ENCODE measurements at regions not wholly inside any gene's neighbourhood (a gene's known extent, or its start where the extent isn't known, plus 50 kb on each side); places are given as distances from the start of the nearest gene placed in this dataset.

DNA sequence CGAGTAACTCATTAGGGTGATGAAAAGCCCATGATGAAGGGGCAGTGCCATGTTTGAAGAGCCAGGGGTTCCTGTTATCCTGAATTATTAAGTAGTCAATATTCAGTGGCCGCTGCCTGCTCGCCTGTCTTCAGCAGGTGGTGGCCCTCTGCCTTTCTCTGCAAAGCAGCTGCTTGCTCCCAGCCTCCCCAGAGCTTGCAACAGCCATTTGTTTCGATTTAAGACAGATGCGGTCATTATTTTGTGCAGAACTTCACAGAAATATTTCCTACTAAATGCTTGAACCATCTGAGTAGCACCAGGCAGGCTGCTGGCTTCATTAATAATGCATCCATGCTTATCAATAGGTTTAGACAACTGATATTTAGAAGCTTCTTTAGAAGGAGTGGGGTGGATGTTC is 104.3 kb upstream of the TTC29 start (continued):
- no peak for TF ChIP-seq SNAI2 (CRISPR knock-in tag; IDR thresholded peaks at IDR 0.05)
- TF ChIP-seq OSR1 (CRISPR knock-in tag; IDR thresholded peaks at IDR 0.05): no peak
- TF ChIP-seq, protein P1, sequence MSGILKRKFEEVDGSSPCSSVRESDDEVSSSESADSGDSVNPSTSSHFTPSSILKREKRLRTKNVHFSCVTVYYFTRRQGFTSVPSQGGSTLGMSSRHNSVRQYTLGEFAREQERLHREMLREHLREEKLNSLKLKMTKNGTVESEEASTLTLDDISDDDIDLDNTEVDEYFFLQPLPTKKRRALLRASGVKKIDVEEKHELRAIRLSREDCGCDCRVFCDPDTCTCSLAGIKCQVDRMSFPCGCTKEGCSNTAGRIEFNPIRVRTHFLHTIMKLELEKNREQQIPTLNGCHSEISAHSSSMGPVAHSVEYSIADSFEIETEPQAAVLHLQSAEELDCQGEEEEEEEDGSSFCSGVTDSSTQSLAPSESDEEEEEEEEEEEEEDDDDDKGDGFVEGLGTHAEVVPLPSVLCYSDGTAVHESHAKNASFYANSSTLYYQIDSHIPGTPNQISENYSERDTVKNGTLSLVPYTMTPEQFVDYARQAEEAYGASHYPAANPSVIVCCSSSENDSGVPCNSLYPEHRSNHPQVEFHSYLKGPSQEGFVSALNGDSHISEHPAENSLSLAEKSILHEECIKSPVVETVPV (CRISPR knock-in tag; IDR thresholded peaks at IDR 0.05): no peak
- no peak for TF ChIP-seq TOX (CRISPR knock-in tag; IDR thresholded peaks at IDR 0.05; ENCODE audit: borderline replicate concordance)
- TF ChIP-seq ZNF8 (CRISPR knock-in tag; IDR thresholded peaks at IDR 0.05): no peak
- no peak for TF ChIP-seq ESRRG (CRISPR knock-in tag; IDR thresholded peaks at IDR 0.05)
- no peak for TF ChIP-seq GLIS3 (CRISPR knock-in tag; IDR thresholded peaks at IDR 0.05)
- TF ChIP-seq ISL1 (CRISPR knock-in tag; IDR thresholded peaks at IDR 0.05): no peak

DNA sequence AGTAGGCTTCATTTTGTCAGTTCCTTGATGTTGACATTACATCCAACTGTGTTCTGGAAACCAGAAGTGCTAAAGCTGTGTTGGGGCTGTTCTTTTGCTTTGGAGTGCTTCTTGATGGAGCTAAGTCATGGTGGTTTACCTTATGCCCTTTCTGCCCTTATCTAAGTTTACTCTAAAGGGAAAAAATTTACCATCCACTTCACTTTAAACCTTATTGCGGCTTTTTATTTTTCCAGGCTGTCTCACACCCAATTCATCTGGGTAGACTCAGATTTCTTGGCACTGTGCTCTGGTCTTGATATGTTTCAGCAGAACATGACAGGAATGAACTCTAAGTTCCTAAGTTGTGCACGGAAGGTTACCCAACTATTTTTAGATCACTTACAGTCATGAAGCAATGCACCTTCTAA is 104.7 kb upstream of the TTC29 start:
- ATAC-seq: no peak
- peak; percentile 86 for TF ChIP-seq ISL1 (CRISPR knock-in tag; IDR thresholded peaks at IDR 0.05)
- TF ChIP-seq BACH2 (CRISPR knock-in tag; IDR thresholded peaks at IDR 0.05; ENCODE audit: borderline replicate concordance): no peak
- no peak for TF ChIP-seq CSDC2 (CRISPR knock-in tag; IDR thresholded peaks at IDR 0.05)

GRCh38 chr4:147052361-147052760 is 106.7 kb upstream of the TTC29 start:
- TF ChIP-seq ZFP3 (CRISPR knock-in tag; IDR thresholded peaks at IDR 0.05) (no peak), BACH2 (CRISPR knock-in tag; IDR thresholded peaks at IDR 0.05; ENCODE audit: borderline replicate concordance) (no peak), OSR1 (CRISPR knock-in tag; IDR thresholded peaks at IDR 0.05) (no peak), CSDC2 (CRISPR knock-in tag; IDR thresholded peaks at IDR 0.05) (no peak), ARNTL (CRISPR knock-in tag; IDR thresholded peaks at IDR 0.05; ENCODE audit: borderline replicate concordance, low read depth) (no peak), TOX (CRISPR knock-in tag; IDR thresholded peaks at IDR 0.05; ENCODE audit: borderline replicate concordance) (no peak), CREB5 (CRISPR knock-in tag; IDR thresholded peaks at IDR 0.05; ENCODE audit: low read depth) (no peak), ZNF565 (CRISPR knock-in tag; conservative IDR thresholded peaks at IDR 0.05; ENCODE audit: low read depth) (no peak), ZNF70 (CRISPR knock-in tag; IDR thresholded peaks at IDR 0.05) (no peak), PPARA (CRISPR knock-in tag; IDR thresholded peaks at IDR 0.05; ENCODE audit: borderline replicate concordance) (no peak), ZC3H10 (CRISPR knock-in tag; IDR thresholded peaks at IDR 0.05) (no peak), ZNF8 (CRISPR knock-in tag; IDR thresholded peaks at IDR 0.05) (no peak)
- TF ChIP-seq, protein P2, sequence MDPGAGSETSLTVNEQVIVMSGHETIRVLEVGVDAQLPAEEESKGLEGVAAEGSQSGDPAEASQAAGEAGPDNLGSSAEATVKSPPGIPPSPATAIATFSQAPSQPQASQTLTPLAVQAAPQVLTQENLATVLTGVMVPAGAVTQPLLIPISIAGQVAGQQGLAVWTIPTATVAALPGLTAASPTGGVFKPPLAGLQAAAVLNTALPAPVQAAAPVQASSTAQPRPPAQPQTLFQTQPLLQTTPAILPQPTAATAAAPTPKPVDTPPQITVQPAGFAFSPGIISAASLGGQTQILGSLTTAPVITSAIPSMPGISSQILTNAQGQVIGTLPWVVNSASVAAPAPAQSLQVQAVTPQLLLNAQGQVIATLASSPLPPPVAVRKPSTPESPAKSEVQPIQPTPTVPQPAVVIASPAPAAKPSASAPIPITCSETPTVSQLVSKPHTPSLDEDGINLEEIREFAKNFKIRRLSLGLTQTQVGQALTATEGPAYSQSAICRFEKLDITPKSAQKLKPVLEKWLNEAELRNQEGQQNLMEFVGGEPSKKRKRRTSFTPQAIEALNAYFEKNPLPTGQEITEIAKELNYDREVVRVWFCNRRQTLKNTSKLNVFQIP (CRISPR knock-in tag; IDR thresholded peaks at IDR 0.05; ENCODE audit: borderline replicate concordance, low read depth): no peak

GRCh38 chr4:147054228-147054872 is 108.7 kb upstream of the TTC29 start:
- peak; percentile 26; the same call in 1 of the 3 replicates for ATAC-seq
- TF ChIP-seq, protein P1 (CRISPR knock-in tag; IDR thresholded peaks at IDR 0.05): 0 out of 2 replicates have a peak, but pooled peaks have one; percentile 14
- TF ChIP-seq ZC3H10 (CRISPR knock-in tag; IDR thresholded peaks at IDR 0.05) (no peak), ISL1 (CRISPR knock-in tag; IDR thresholded peaks at IDR 0.05) (peak; percentile 98), PPARA (CRISPR knock-in tag; IDR thresholded peaks at IDR 0.05; ENCODE audit: borderline replicate concordance) (no peak), ZNF565 (CRISPR knock-in tag; conservative IDR thresholded peaks at IDR 0.05; ENCODE audit: low read depth) (no peak), CREB5 (CRISPR knock-in tag; IDR thresholded peaks at IDR 0.05; ENCODE audit: low read depth) (peak; percentile 58), TCF4 (CRISPR knock-in tag; IDR thresholded peaks at IDR 0.05; ENCODE audit: borderline replicate concordance) (peak; percentile 68), ZNF8 (CRISPR knock-in tag; IDR thresholded peaks at IDR 0.05) (no peak), ZFP3 (CRISPR knock-in tag; IDR thresholded peaks at IDR 0.05) (peak; percentile 44; the same call in 1 of the 2 replicates), ZNF70 (CRISPR knock-in tag; IDR thresholded peaks at IDR 0.05) (no peak), TOX (CRISPR knock-in tag; IDR thresholded peaks at IDR 0.05; ENCODE audit: borderline replicate concordance) (no peak), ESRRG (CRISPR knock-in tag; IDR thresholded peaks at IDR 0.05) (0 out of 2 replicates have a peak, but pooled peaks have one; percentile 20), BACH2 (CRISPR knock-in tag; IDR thresholded peaks at IDR 0.05; ENCODE audit: borderline replicate concordance) (0 out of 2 replicates have a peak, but pooled peaks have one; percentile 7)
- TF ChIP-seq, protein P3, sequence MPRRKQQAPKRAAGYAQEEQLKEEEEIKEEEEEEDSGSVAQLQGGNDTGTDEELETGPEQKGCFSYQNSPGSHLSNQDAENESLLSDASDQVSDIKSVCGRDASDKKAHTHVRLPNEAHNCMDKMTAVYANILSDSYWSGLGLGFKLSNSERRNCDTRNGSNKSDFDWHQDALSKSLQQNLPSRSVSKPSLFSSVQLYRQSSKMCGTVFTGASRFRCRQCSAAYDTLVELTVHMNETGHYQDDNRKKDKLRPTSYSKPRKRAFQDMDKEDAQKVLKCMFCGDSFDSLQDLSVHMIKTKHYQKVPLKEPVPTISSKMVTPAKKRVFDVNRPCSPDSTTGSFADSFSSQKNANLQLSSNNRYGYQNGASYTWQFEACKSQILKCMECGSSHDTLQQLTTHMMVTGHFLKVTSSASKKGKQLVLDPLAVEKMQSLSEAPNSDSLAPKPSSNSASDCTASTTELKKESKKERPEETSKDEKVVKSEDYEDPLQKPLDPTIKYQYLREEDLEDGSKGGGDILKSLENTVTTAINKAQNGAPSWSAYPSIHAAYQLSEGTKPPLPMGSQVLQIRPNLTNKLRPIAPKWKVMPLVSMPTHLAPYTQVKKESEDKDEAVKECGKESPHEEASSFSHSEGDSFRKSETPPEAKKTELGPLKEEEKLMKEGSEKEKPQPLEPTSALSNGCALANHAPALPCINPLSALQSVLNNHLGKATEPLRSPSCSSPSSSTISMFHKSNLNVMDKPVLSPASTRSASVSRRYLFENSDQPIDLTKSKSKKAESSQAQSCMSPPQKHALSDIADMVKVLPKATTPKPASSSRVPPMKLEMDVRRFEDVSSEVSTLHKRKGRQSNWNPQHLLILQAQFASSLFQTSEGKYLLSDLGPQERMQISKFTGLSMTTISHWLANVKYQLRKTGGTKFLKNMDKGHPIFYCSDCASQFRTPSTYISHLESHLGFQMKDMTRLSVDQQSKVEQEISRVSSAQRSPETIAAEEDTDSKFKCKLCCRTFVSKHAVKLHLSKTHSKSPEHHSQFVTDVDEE (CRISPR knock-in tag; IDR thresholded peaks at IDR 0.05): peak; percentile 84
- TF ChIP-seq, protein P2 (CRISPR knock-in tag; IDR thresholded peaks at IDR 0.05; ENCODE audit: borderline replicate concordance, low read depth): no peak

More at GRCh38 chr4:147052361-147052760, 106.7 kb upstream of the TTC29 start:
- ATAC-seq: no peak
